GM12878 (cell line): ENCODE measurements at regions not wholly inside any gene's neighbourhood (a gene's known extent, or its start where the extent isn't known, plus 50 kb on each side); places are given as distances from the start of the nearest gene placed in this dataset.

Source experiments
- ATAC-seq: fragments of 200-7000 bp; cut with Tn5 transposase; 3 replicates; pipeline ENCODE4 v1.9.1; 2020; ENCODE audit warnings: mild to moderate bottlenecking, moderate library complexity
- BruUV-seq: library from RNA; stranded (reverse); fragments of 400-500 nt; replicated peaks from 2 replicates; lab custom pipeline; 2021; lab: Mats Ljungman, UMichigan
- CTCF ChIA-PET: fragments of 300-600 bp; sonication (Branson Sonifier 250); formaldehyde crosslinking; extraction: SDS; loops from one replicate; lab custom pipeline; 2021; ENCODE audit warnings: inconsistent platforms; lab: Yijun Ruan, JAX
- POLR2A ChIA-PET: fragments of 350-600 bp; formaldehyde crosslinking; extraction: SDS; loops from one replicate; lab custom pipeline; 2021; ENCODE audit warnings: inconsistent platforms; lab: Charles Lee
- RAD21 ChIA-PET: fragments of 300-600 bp; sonication (Branson Sonifier 250); formaldehyde crosslinking; loops from one replicate; lab custom pipeline; 2023; ENCODE audit warnings: antibody characterized with exemption; ENCODE audit not compliant: unreplicated experiment; lab: Charles Lee
- SMC1A ChIA-PET: fragments of 300-600 bp; sonication (Branson Sonifier 250); formaldehyde crosslinking; loops from one replicate; lab custom pipeline; 2023; ENCODE audit not compliant: unreplicated experiment, uncharacterized antibody; lab: Charles Lee
- DNase-seq: peaks from one replicate; pipeline ENCODE4 v3.0.0-alpha.2; 2011; ENCODE audit warnings: low read depth, low spot score
- FAIRE-seq: peaks from 3 replicates; lab custom pipeline; 2011; peaks lifted over from hg19 to GRCh38; lab: Jason Lieb, UNC
- H2AFZ ChIP-seq: 2 replicates; pipeline ENCODE4 v1.6.0; 2011; ENCODE audit warnings: low read depth, low read length, control low read depth; ENCODE audit not compliant: control insufficient read depth
- H3K27ac ChIP-seq: 2 replicates; pipeline ENCODE4 v1.5.1; 2011; ENCODE audit warnings: control low read depth; ENCODE audit not compliant: control insufficient read depth, insufficient read depth
- H3K27me3 ChIP-seq, 2 experiments: replicated peaks in 1 of 2; 2 replicates each; pipeline versions ENCODE4 v1.6.0 to v1.6.1; 2011; ENCODE audit warnings: low read length in 1 of 2; ENCODE audit not compliant: control insufficient read depth in 2 of 2, insufficient read depth in 2 of 2
- H3K36me3 ChIP-seq, 2 experiments: 2 replicates each; pipeline ENCODE4 v1.5.1; 2011; ENCODE audit warnings: low read length in 1 of 2; ENCODE audit not compliant: control insufficient read depth in 2 of 2, insufficient read depth in 2 of 2
- H3K4me1 ChIP-seq: 2 replicates; pipeline ENCODE4 v1.6.1; 2011; ENCODE audit warnings: mild to moderate bottlenecking, low read length, moderate library complexity, mixed read lengths; ENCODE audit not compliant: control insufficient read depth, insufficient read depth
- H3K4me2 ChIP-seq: 2 replicates; pipeline ENCODE4 v1.6.0; 2011; ENCODE audit warnings: control low read depth; ENCODE audit not compliant: control insufficient read depth, insufficient read depth
- H3K4me3 ChIP-seq: fragments of 200-600 bp; sonication (generic); 2 replicates; pipeline ENCODE4 v1.5.1; 2016
- H3K79me2 ChIP-seq: 2 replicates; pipeline ENCODE4 v1.6.0; 2011; ENCODE audit warnings: low read length; ENCODE audit not compliant: control insufficient read depth, insufficient read depth
- H3K9ac ChIP-seq: 2 replicates; pipeline ENCODE4 v1.8.0; 2011; ENCODE audit warnings: low read length, control low read depth, mixed read lengths; ENCODE audit not compliant: control insufficient read depth, insufficient read depth
- H3K9me3 ChIP-seq: replicated peaks from 3 replicates; pipeline ENCODE4 v1.5.1; 2011; ENCODE audit warnings: mild to moderate bottlenecking, low read length; ENCODE audit not compliant: control insufficient read depth, insufficient read depth
- H4K20me1 ChIP-seq: 2 replicates; pipeline ENCODE4 v1.6.0; 2011; ENCODE audit not compliant: control insufficient read depth, insufficient read depth
- BCLAF1 ChIP-seq: fragments of 450-650 bp; IDR thresholded peaks from 2 replicates; pipeline ENCODE4 v1.6.1; 2017; ENCODE audit warnings: antibody characterized with exemption, mild to moderate bottlenecking, moderate library complexity
- CHD1 ChIP-seq: IDR thresholded peaks from 2 replicates; pipeline ENCODE4 v1.6.1; 2012; ENCODE audit warnings: low read depth, low read length, improper control_type of control experiment
- ESRRA ChIP-seq: IDR thresholded peaks from 2 replicates; pipeline ENCODE4 v1.6.1; 2012; ENCODE audit warnings: mild to moderate bottlenecking, low read length, improper control_type of control experiment
- EZH2 ChIP-seq: IDR thresholded peaks from 2 replicates; pipeline ENCODE4 v1.6.1; 2012; ENCODE audit warnings: low read depth, mild to moderate bottlenecking, control low read depth, inconsistent platforms, low read length, borderline replicate concordance; ENCODE audit not compliant: control insufficient read depth
- GATAD2B ChIP-seq: fragments of 450-650 bp; conservative IDR thresholded peaks from 2 replicates; pipeline ENCODE4 v1.6.1; 2017; ENCODE audit warnings: low read depth, mild to moderate bottlenecking, moderate library complexity
- POU2F2 ChIP-seq: IDR thresholded peaks from 3 replicates; pipeline ENCODE4 v1.6.1; 2011; ENCODE audit warnings: low read depth, mild to moderate bottlenecking, low read length, borderline replicate concordance
- RAD21 ChIP-seq: IDR thresholded peaks from 2 replicates; pipeline ENCODE4 v1.6.1; 2011; ENCODE audit warnings: mild to moderate bottlenecking, low read depth, low read length, moderate library complexity; ENCODE audit not compliant: insufficient read depth
- RELA ChIP-seq: fragments of 450-650 bp; IDR thresholded peaks from 2 replicates; pipeline ENCODE4 v1.8.0; 2014; ENCODE audit warnings: borderline replicate concordance; ENCODE audit not compliant: partially characterized antibody
- RUNX3 ChIP-seq: IDR thresholded peaks from 2 replicates; pipeline ENCODE4 v1.6.1; 2012; ENCODE audit warnings: low read length, inconsistent platforms
- SMARCA5 ChIP-seq: fragments of 450-650 bp; IDR thresholded peaks from 2 replicates; pipeline ENCODE4 v1.6.1; 2017; ENCODE audit warnings: mild to moderate bottlenecking
- YBX1 ChIP-seq: fragments of 450-650 bp; IDR thresholded peaks from 2 replicates; pipeline ENCODE4 v1.6.1; 2016; ENCODE audit warnings: antibody characterized with exemption
- ZNF217 ChIP-seq: fragments of 450-650 bp; IDR thresholded peaks from 2 replicates; pipeline ENCODE4 v1.6.1; 2017; ENCODE audit warnings: antibody characterized with exemption, mild to moderate bottlenecking
- WGBS: methylation state at CpG from one replicate; pipeline ENCODE4 v1.1.6; 2016; ENCODE audit warnings: low lambda C conversion rate; ENCODE audit not compliant: insufficient replicate concordance, insufficient coverage; ENCODE audit errors: missing lambda C conversion rate; 5-methylcytosine and 5-hydroxymethylcytosine counted together
- in situ Hi-C: fragments of 300-500 bp; cut with MboI; formaldehyde crosslinking; loops from 9 replicates; pipeline ENCODE4 v1.14.3; 2018; ENCODE audit warnings: mixed read lengths
- intact Hi-C: fragments of 100-400 bp; cut with micrococcal nuclease; formaldehyde crosslinking; loops from one replicate; pipeline ENCODE4 v1.14.2; 2022; ENCODE audit not compliant: unreplicated experiment
- TF ChIP-seq, protein P1 (sequence below): fragments of 450-650 bp; IDR thresholded peaks from 2 replicates; pipeline ENCODE4 v1.6.1; 2016; ENCODE audit warnings: mild to moderate bottlenecking
- TF ChIP-seq, protein P2 (sequence below): IDR thresholded peaks from 2 replicates; pipeline ENCODE4 v1.6.1; 2012; ENCODE audit warnings: low read length, inconsistent platforms

- TF ChIP-seq, protein P1, sequence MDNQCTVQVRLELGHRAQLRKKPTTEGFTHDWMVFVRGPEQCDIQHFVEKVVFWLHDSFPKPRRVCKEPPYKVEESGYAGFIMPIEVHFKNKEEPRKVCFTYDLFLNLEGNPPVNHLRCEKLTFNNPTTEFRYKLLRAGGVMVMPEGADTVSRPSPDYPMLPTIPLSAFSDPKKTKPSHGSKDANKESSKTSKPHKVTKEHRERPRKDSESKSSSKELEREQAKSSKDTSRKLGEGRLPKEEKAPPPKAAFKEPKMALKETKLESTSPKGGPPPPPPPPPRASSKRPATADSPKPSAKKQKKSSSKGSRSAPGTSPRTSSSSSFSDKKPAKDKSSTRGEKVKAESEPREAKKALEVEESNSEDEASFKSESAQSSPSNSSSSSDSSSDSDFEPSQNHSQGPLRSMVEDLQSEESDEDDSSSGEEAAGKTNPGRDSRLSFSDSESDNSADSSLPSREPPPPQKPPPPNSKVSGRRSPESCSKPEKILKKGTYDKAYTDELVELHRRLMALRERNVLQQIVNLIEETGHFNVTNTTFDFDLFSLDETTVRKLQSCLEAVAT = no peak
- no peak for TF ChIP-seq RUNX3
- TF ChIP-seq ZNF217 = no peak
- no peak for TF ChIP-seq BCLAF1
Observed at GRCh38 chr22:48431536-48432315, 1395.9 kb downstream of the BRD1 start (continued).

GRCh38 chr22:48431014-48431413, 1396.7 kb downstream of the BRD1 start:
- Histone ChIP-seq H3K9me3 (no peaks in the 10 kb centered on the region; the same call in 2 of the 3 replicates), H3K4me2 (no peak overlapping the region), H3K36me3 (no peaks in the 10 kb centered on the region), H3K4me1 (no peaks in the 10 kb centered on the region), H2AFZ (no peak overlapping the region), H3K27me3 (no peaks in the 10 kb centered on the region), H3K27ac (no peak overlapping the region), H3K4me3 (no peak overlapping the region), H3K9ac (no peak overlapping the region), H3K79me2 (no peaks in the 10 kb centered on the region), H4K20me1 (no peaks in the 10 kb centered on the region)
- SMC1A ChIA-PET = no interaction called here
- in situ Hi-C loops = no loop called here
- FAIRE-seq = no peak
- 68% methylated on average over 10 of the region's 10 CpGs for WGBS
- BruUV-seq = no TSS peak
- ATAC-seq = no peak
- TF ChIP-seq, protein P2, sequence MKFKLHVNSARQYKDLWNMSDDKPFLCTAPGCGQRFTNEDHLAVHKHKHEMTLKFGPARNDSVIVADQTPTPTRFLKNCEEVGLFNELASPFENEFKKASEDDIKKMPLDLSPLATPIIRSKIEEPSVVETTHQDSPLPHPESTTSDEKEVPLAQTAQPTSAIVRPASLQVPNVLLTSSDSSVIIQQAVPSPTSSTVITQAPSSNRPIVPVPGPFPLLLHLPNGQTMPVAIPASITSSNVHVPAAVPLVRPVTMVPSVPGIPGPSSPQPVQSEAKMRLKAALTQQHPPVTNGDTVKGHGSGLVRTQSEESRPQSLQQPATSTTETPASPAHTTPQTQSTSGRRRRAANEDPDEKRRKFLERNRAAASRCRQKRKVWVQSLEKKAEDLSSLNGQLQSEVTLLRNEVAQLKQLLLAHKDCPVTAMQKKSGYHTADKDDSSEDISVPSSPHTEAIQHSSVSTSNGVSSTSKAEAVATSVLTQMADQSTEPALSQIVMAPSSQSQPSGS = no peak
- TF ChIP-seq SMARCA5 = no peak
- no peak for TF ChIP-seq RAD21
- TF ChIP-seq RELA = no peak
- no peak for TF ChIP-seq ESRRA
- TF ChIP-seq EZH2 = no peak
- TF ChIP-seq YBX1 = no peak
- TF ChIP-seq POU2F2 = no peak
- TF ChIP-seq GATAD2B = no peak
- TF ChIP-seq CHD1 = no peak
- POLR2A ChIA-PET = no interaction called here
- intact Hi-C loops = no loop called here
- DNase-seq = no peak
- RAD21 ChIA-PET = no interaction called here
- CTCF ChIA-PET = no interaction called here
